Erythroblast (primary cell): ENCODE measurements at regions not wholly inside any gene's neighbourhood (a gene's known extent, or its start where the extent isn't known, plus 50 kb on each side); places are given as distances from the start of the nearest gene placed in this dataset.

ENCODE experiments used
- DNase-seq, 2 experiments: peaks; one replicate each; lab custom pipeline; 2025; lab: John Stamatoyannopoulos, UW
- GATA1 ChIP-seq: IDR thresholded peaks from 2 replicates; pipeline ENCODE4 v1.6.1; 2011; ENCODE audit warnings: low read depth, mild to moderate bottlenecking, control low read depth, low read length, moderate library complexity
- POLR2A ChIP-seq: IDR thresholded peaks from 2 replicates; pipeline ENCODE4 v1.6.1; 2011; ENCODE audit warnings: mild to moderate bottlenecking, low read length

DNA sequence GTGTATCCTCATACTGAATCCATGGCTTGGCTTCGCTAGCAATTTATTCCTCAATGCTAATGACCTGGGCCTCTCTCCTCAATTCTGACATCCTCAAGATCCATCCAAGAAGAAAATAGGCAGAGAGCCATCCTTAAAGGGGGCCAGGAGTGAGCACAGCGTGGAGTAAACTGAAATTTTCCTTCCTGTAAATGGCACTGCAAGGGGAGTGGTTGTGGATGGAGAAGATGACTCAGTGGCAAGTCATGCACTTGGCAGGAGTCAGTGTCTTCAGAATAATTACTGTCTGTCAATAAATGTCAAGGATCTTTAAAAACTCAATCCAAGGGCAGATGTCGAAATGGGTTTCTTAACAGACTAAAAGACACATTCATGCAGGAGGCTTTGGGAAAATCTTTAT is 88.0 kb upstream of the TMEM132C start:
- DNase-seq = no peak
- no peak for TF ChIP-seq POLR2A
- no peak for TF ChIP-seq GATA1

DNA sequence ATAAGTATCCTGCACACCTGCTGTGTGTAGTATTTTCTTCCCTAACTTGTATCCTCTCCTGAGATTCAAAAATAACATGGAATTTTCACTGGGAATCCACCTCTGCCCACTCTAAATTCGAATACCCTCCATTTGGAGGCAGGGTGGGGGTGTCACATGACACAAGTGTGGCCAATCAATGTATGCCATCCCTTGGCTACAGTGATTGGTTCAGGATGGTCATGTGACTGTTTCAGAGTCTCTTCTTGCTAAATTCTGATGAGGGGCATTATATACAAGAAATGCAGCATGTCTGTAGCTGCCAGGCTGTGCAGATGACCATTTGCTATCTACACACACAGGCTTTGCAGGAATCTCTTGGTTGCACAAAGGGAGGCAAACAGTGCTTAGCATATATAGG is 86.8 kb upstream of the TMEM132C start:
- TF ChIP-seq GATA1 (no peak), POLR2A (no peak)
- no peak for DNase-seq

- no peak for TF ChIP-seq GATA1
- no peak for TF ChIP-seq POLR2A
- DNase-seq = no peak
Measured at GRCh38 chr12:128190052-128190451, 76.9 kb upstream of the TMEM132C start.

- DNase-seq = no peak
- TF ChIP-seq POLR2A (no peak), GATA1 (no peak)
Measured at GRCh38 chr12:128190614-128191013, 76.4 kb upstream of the TMEM132C start.

GRCh38 chr12:128191380-128191779 is 75.6 kb upstream of the TMEM132C start:
- DNase-seq = no peak
- TF ChIP-seq POLR2A (no peak), GATA1 (no peak)

- TF ChIP-seq POLR2A = no peak
- TF ChIP-seq GATA1 = no peak
- DNase-seq = no peak
Measured at GRCh38 chr12:128204711-128205110, 62.3 kb upstream of the TMEM132C start.

DNA sequence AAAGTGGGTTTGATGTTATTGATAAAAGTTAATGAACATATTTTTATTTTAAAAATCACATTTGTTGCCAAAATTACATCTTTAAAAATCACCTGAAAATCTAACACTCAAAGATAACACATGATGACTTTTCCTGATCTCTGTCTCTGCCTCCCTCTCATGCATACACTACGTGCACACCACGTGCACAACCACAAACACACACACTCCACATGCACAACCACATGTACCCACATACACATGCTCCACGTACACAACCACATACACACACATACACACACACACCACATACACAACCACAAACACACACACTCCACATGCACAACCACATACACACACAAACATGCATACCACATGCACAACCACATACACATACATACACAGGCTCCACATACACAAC is 61.8 kb upstream of the TMEM132C start:
- TF ChIP-seq POLR2A (no peak), GATA1 (no peak)
- no peak for DNase-seq

DNA sequence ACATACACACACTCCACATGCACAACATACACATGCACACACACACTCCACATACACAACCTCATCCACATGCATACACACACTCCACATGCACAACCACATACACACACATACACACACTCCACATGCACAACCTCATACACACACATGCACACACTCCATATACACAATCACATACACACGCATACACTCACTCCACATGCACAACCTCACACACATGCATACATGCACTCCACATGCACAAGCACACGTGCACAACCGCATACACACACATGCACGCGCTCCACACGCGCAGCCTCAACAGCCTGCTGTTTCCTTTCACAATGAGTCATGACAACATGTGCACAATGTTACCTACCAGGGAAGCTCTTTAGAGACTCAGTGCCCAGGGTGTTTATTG is 61.2 kb upstream of the TMEM132C start:
- TF ChIP-seq GATA1 (no peak), POLR2A (no peak)
- DNase-seq = no peak
